ENCODE measurements at regions not wholly inside any gene's neighbourhood (a gene's known extent, or its start where the extent isn't known, plus 50 kb on each side); places are given as distances from the start of the nearest gene placed in this dataset.
"Not testable (repeated sequence)": the region's sequence is repeated elsewhere in the genome, so short reads cannot be mapped to it uniquely, and the experiment has no call there.

- not testable (repeated sequence) for DNase-seq (ENCODE audit: low read depth)
Observed at GRCh38 chr2:87542599-87543174, 205.2 kb upstream of the PLGLB2 start.

- DNase-seq (ENCODE audit: low read depth): not testable (repeated sequence)
Observed at GRCh38 chr2:87543797-87544196, 204.1 kb upstream of the PLGLB2 start.

- not testable (repeated sequence) for DNase-seq (ENCODE audit: low read depth)
Observed at GRCh38 chr2:87547106-87547505, 200.8 kb upstream of the PLGLB2 start.

- DNase-seq (ENCODE audit: low read depth): not testable (repeated sequence)
Observed at GRCh38 chr2:87547966-87548365, 199.9 kb upstream of the PLGLB2 start.

- not testable (repeated sequence) for DNase-seq (ENCODE audit: low read depth)
Observed at GRCh38 chr2:87548681-87549536, 199.0 kb upstream of the PLGLB2 start.

- not testable (repeated sequence) for DNase-seq (ENCODE audit: low read depth)
Observed at GRCh38 chr2:87549561-87550202, 198.2 kb upstream of the PLGLB2 start.

- not testable (repeated sequence) for DNase-seq (ENCODE audit: low read depth)
Observed at GRCh38 chr2:87554678-87555077, 193.2 kb upstream of the PLGLB2 start.

- DNase-seq (ENCODE audit: low read depth): not testable (repeated sequence)
Observed at GRCh38 chr2:87555082-87555481, 192.8 kb upstream of the PLGLB2 start.

GRCh38 chr2:87559001-87559400 is 188.9 kb upstream of the PLGLB2 start:
- not testable (repeated sequence) for DNase-seq (ENCODE audit: low read depth)

- DNase-seq (ENCODE audit: low read depth): not testable (repeated sequence)
Observed at GRCh38 chr2:87559735-87560134, 188.2 kb upstream of the PLGLB2 start.

- not testable (repeated sequence) for DNase-seq (ENCODE audit: low read depth)
Observed at GRCh38 chr2:87565116-87565515, 182.8 kb upstream of the PLGLB2 start.

GRCh38 chr2:87566531-87566930 is 181.4 kb upstream of the PLGLB2 start:
- not testable (repeated sequence) for DNase-seq (ENCODE audit: low read depth)

- not testable (repeated sequence) for DNase-seq (ENCODE audit: low read depth)
Observed at GRCh38 chr2:87567093-87567492, 180.8 kb upstream of the PLGLB2 start.

- DNase-seq (ENCODE audit: low read depth): not testable (repeated sequence)
Observed at GRCh38 chr2:87567912-87568311, 180.0 kb upstream of the PLGLB2 start.

GRCh38 chr2:87568554-87569278 is 179.2 kb upstream of the PLGLB2 start:
- not testable (repeated sequence) for DNase-seq (ENCODE audit: low read depth)

- not testable (repeated sequence) for DNase-seq (ENCODE audit: low read depth)
Observed at GRCh38 chr2:87569689-87570397, 178.0 kb upstream of the PLGLB2 start.

GRCh38 chr2:87571889-87572465 is 175.9 kb upstream of the PLGLB2 start:
- DNase-seq (ENCODE audit: low read depth): not testable (repeated sequence)

GRCh38 chr2:87572906-87573305 is 175.0 kb upstream of the PLGLB2 start:
- DNase-seq (ENCODE audit: low read depth): not testable (repeated sequence)

- DNase-seq (ENCODE audit: low read depth): not testable (repeated sequence)
Observed at GRCh38 chr2:87573386-87574192, 174.3 kb upstream of the PLGLB2 start.

Measured in activated gamma-delta T cell treated with anti-CD3 and anti-CD28 coated beads, Interleukin-2, amount 50 U/mL, for 16 hours (primary cell).